WTC11 (cell line): ENCODE measurements at regions not wholly inside any gene's neighbourhood (a gene's known extent, or its start where the extent isn't known, plus 50 kb on each side); places are given as distances from the start of the nearest gene placed in this dataset.

ENCODE experiments used
- ATAC-seq: fragments of 200-7000 bp; cut with Tn5 transposase; 2 replicates; pipeline ENCODE4 v1.10.0; 2021; ENCODE audit warnings: mild to moderate bottlenecking, moderate library complexity
- CTCF ChIA-PET: fragments of 300-600 bp; sonication (Branson Sonifier 250); formaldehyde crosslinking; loops from one replicate; lab custom pipeline; 2021; ENCODE audit warnings: antibody characterized with exemption; lab: Charles Lee
- POLR2A ChIA-PET: fragments of 350-600 bp; sonication (Branson Sonifier 250); formaldehyde crosslinking; loops from one replicate; lab custom pipeline; 2021; ENCODE audit warnings: antibody characterized with exemption; lab: Charles Lee
- DNase-seq: peaks from one replicate; pipeline ENCODE4 v3.0.0; 2021; ENCODE audit warnings: low spot score
- H3K27ac Mint-ChIP-seq: 2 replicates; pipeline ENCODE4 v1.8.0; 2021; ENCODE audit warnings: mixed read lengths
- H3K27me3 Mint-ChIP-seq: 2 replicates; pipeline ENCODE4 v1.8.0; 2021; ENCODE audit warnings: low read depth, mild to moderate bottlenecking, moderate library complexity, mixed read lengths
- H3K36me3 Mint-ChIP-seq: 2 replicates; pipeline ENCODE4 v1.8.0; 2021; ENCODE audit warnings: mixed read lengths
- H3K4me1 Mint-ChIP-seq: 2 replicates; pipeline ENCODE4 v1.8.0; 2022; ENCODE audit warnings: mixed read lengths
- H3K4me3 Mint-ChIP-seq: 2 replicates; pipeline ENCODE4 v1.8.0; 2021; ENCODE audit warnings: mild to moderate bottlenecking, moderate library complexity, mixed read lengths
- H3K9me3 Mint-ChIP-seq: 2 replicates; pipeline ENCODE4 v1.8.0; 2021; ENCODE audit warnings: mixed read lengths
- ATF6 ChIP-seq: sonication (generic); formaldehyde crosslinking; IDR thresholded peaks from 2 replicates; pipeline ENCODE4 v1.8.1; 2023; ENCODE audit warnings: mild to moderate bottlenecking, missing genetic modification reagents
- CBFB ChIP-seq: sonication (generic); formaldehyde crosslinking; IDR thresholded peaks from 2 replicates; pipeline ENCODE4 v1.8.1; 2022; ENCODE audit warnings: mild to moderate bottlenecking, low read depth, missing genetic modification reagents
- ERG ChIP-seq: fragments of 250-450 bp; sonication (Bioruptor Pico); IDR thresholded peaks from 2 replicates; pipeline ENCODE4 v1.8.0; 2021; ENCODE audit warnings: mild to moderate bottlenecking
- IRF2 ChIP-seq: sonication (generic); formaldehyde crosslinking; IDR thresholded peaks from 2 replicates; pipeline ENCODE4 v1.8.0; 2022; ENCODE audit warnings: low read depth, missing genetic modification reagents, borderline replicate concordance
- JUN ChIP-seq: sonication (generic); formaldehyde crosslinking; IDR thresholded peaks from 2 replicates; pipeline ENCODE4 v1.8.0; 2023; ENCODE audit warnings: mild to moderate bottlenecking, missing genetic modification reagents
- PRDM15 ChIP-seq: sonication (generic); formaldehyde crosslinking; IDR thresholded peaks from 2 replicates; pipeline ENCODE4 v1.8.0; 2022; ENCODE audit warnings: missing genetic modification reagents
- PREB ChIP-seq: sonication (generic); formaldehyde crosslinking; IDR thresholded peaks from 2 replicates; pipeline ENCODE4 v1.8.1; 2022; ENCODE audit warnings: mild to moderate bottlenecking, missing genetic modification reagents, moderate library complexity, borderline replicate concordance
- STAT6 ChIP-seq: sonication (generic); formaldehyde crosslinking; conservative IDR thresholded peaks from 2 replicates; pipeline ENCODE4 v1.8.1; 2023; ENCODE audit warnings: mild to moderate bottlenecking, low read depth, missing genetic modification reagents, moderate library complexity
- TEAD1 ChIP-seq: sonication (generic); formaldehyde crosslinking; IDR thresholded peaks from 2 replicates; pipeline ENCODE4 v1.8.0; 2022; ENCODE audit warnings: mild to moderate bottlenecking, missing genetic modification reagents
- TP53 ChIP-seq: sonication (generic); formaldehyde crosslinking; IDR thresholded peaks from 2 replicates; pipeline ENCODE4 v1.8.1; 2023; ENCODE audit warnings: mild to moderate bottlenecking, missing genetic modification reagents
- ZBTB43 ChIP-seq: sonication (generic); formaldehyde crosslinking; IDR thresholded peaks from 2 replicates; pipeline ENCODE4 v1.8.1; 2023; ENCODE audit warnings: mild to moderate bottlenecking, missing genetic modification reagents
- ZNF121 ChIP-seq: sonication (generic); formaldehyde crosslinking; IDR thresholded peaks from 2 replicates; pipeline ENCODE4 v1.8.0; 2023; ENCODE audit warnings: missing genetic modification reagents
- ZNF416 ChIP-seq: fragments of 250-450 bp; sonication (Bioruptor Pico); IDR thresholded peaks from 2 replicates; pipeline ENCODE4 v1.9.0; 2021; ENCODE audit warnings: mild to moderate bottlenecking, inconsistent platforms
- ZNF671 ChIP-seq: fragments of 250-450 bp; sonication (Bioruptor Pico); IDR thresholded peaks from 2 replicates; pipeline ENCODE4 v1.8.0; 2021; ENCODE audit warnings: mild to moderate bottlenecking

GRCh38 chr13:47800593-47800992 lies 200.5 kb downstream of the SUCLA2 start (continued):
- TF ChIP-seq PRDM15 (CRISPR knock-in tag) (no peak), TEAD1 (no peak), ERG (CRISPR knock-in tag) (no peak), STAT6 (CRISPR knock-in tag) (no peak)

GRCh38 chr13:47798906-47799305 lies 202.2 kb downstream of the SUCLA2 start:
- POLR2A ChIA-PET = no interaction called here
- Mint-ChIP-seq H3K36me3 (peaks cover 6% of the 10 kb centered on the region; the same call in 1 of the 2 replicates), H3K4me1 (no peaks in the 10 kb centered on the region), H3K27me3 (no peaks in the 10 kb centered on the region), H3K4me3 (no peak overlapping the region), H3K27ac (no peak overlapping the region), H3K9me3 (peaks cover 18% of the 10 kb centered on the region)
- DNase-seq (no peak), ATAC-seq (peak; percentile 87)
- CTCF ChIA-PET = interaction anchor here (0.5 to 1.2 kb wide), 8 partner anchors 11 to 535 kb away, joined by 3 to 9 read pairs (median 3); partner anchors contain the start of genes MED4 and NUDT15
- no peak for TF ChIP-seq ZNF416
- no peak for TF ChIP-seq PREB
- TF ChIP-seq ZBTB43 = no peak
- TF ChIP-seq CBFB = no peak

- Mint-ChIP-seq H3K27ac (no peak overlapping the region), H3K4me1 (no peaks in the 10 kb centered on the region), H3K9me3 (peaks cover 20% of the 10 kb centered on the region), H3K4me3 (no peak overlapping the region), H3K27me3 (no peaks in the 10 kb centered on the region), H3K36me3 (peaks cover 7% of the 10 kb centered on the region; the same call in 1 of the 2 replicates)
- ATAC-seq (no peak), DNase-seq (no peak)
- POLR2A ChIA-PET = interaction anchor here (0.6 kb wide), 1 partner anchor 221 kb away, joined by 5 read pairs; no protein-coding TSS in a partner anchor
- CTCF ChIA-PET = interaction anchor here (0.5 to 1.2 kb wide), 7 partner anchors 12 to 536 kb away, joined by 3 to 9 read pairs (median 3); partner anchors contain the start of genes MED4 and NUDT15
- TF ChIP-seq ATF6 (CRISPR knock-in tag) = no peak
- no peak for TF ChIP-seq ZNF121 (CRISPR knock-in tag)
- no peak for TF ChIP-seq ZNF671 (CRISPR knock-in tag)
- no peak for TF ChIP-seq TP53
- TF ChIP-seq JUN (CRISPR knock-in tag) = no peak
- no peak for TF ChIP-seq IRF2 (CRISPR knock-in tag)
These were observed 202.9 kb downstream of the SUCLA2 start for GRCh38 chr13:47798194-47798593.
